ENCODE measurements at regions not wholly inside any gene's neighbourhood (a gene's known extent, or its start where the extent isn't known, plus 50 kb on each side); places are given as distances from the start of the nearest gene placed in this dataset.

- POLR2A ChIA-PET (ENCODE audit: partially characterized antibody) = no interaction called here
- no peak for FAIRE-seq
- WGBS, 2 experiments (ENCODE audit: extremely low coverage in 1 of 2, insufficient coverage in 1 of 2, insufficient read length in 1 of 2, insufficient replicate concordance in 2 of 2, low coverage in 1 of 2, low lambda C conversion rate in 2 of 2, missing lambda C conversion rate in 1 of 2) = 89% methylated on average over 4 of the region's 4 CpGs; no CpG with 5 or more reads in 1 of the 2 experiments
These were observed 540.4 kb upstream of the CDH11 start for GRCh38 chr16:65662256-65662655.

More at GRCh38 chr16:65662256-65662655, 540.4 kb upstream of the CDH11 start:
- no peaks in the 10 kb centered on the region for H3K9me3 ChIP-seq (ENCODE audit: insufficient read depth in 2 of 2, low read depth in 1 of 2, low read length in 1 of 2)
- no peak for DNase-seq (ENCODE audit: low read depth in 1 of 2, low spot score in 2 of 2)
- H2BK15ac ChIP-seq (ENCODE audit: low read length) = no peak overlapping the region
- no peak overlapping the region for H3K4me3 ChIP-seq (ENCODE audit: extremely low read depth in 1 of 4, insufficient read depth in 2 of 4, low read depth in 3 of 4, low read length in 4 of 4)
- no peak overlapping the region for H2BK120ac ChIP-seq (replicated peaks; ENCODE audit: low read depth, low read length)
- H3K27me3 ChIP-seq (replicated peaks in 1 of 4; ENCODE audit: control insufficient read depth in 3 of 4, extremely low read depth in 1 of 4, insufficient read depth in 3 of 4, low read length in 3 of 4) = no peaks in the 10 kb centered on the region
- no peak overlapping the region for H3K4ac ChIP-seq (replicated peaks; ENCODE audit: insufficient read length, low read depth, low read length)
- H3K14ac ChIP-seq (ENCODE audit: insufficient read length) = no peak overlapping the region
- H3K4me2 ChIP-seq (ENCODE audit: insufficient read depth in 1 of 2, low read depth in 2 of 2, low read length in 2 of 2) = no peak overlapping the region
- no peak overlapping the region for H2AK5ac ChIP-seq (ENCODE audit: low read depth, low read length)
- H3K23me2 ChIP-seq (ENCODE audit: low read depth, low read length) = no peaks in the 10 kb centered on the region
- no peak overlapping the region for H4K8ac ChIP-seq (ENCODE audit: extremely low read depth, insufficient read depth, low read length)
- CTCF ChIA-PET (ENCODE audit: partially characterized antibody) = no interaction called here
- no peak overlapping the region for H3K27ac ChIP-seq (ENCODE audit: low read depth, low read length)
- no peak overlapping the region for H3K56ac ChIP-seq (replicated peaks; ENCODE audit: insufficient read length, low read depth, low read length)
- H3K36me3 ChIP-seq (ENCODE audit: control insufficient read depth in 2 of 4, insufficient read depth in 4 of 4, low read length in 3 of 4) = no peaks in the 10 kb centered on the region
- H2AFZ ChIP-seq (ENCODE audit: low read length) = no peak overlapping the region
- H2BK20ac ChIP-seq (ENCODE audit: low read length) = no peak overlapping the region
- H3K9ac ChIP-seq (replicated peaks in 1 of 4; ENCODE audit: extremely low read depth in 1 of 4, low read depth in 3 of 4, low read length in 3 of 4) = no peak overlapping the region
- no peak overlapping the region for H4K5ac ChIP-seq (ENCODE audit: insufficient read length, low read depth, low read length)
- H3K79me1 ChIP-seq (ENCODE audit: low read depth, low read length) = no peaks in the 10 kb centered on the region
- no peak overlapping the region for H2BK5ac ChIP-seq (ENCODE audit: low read depth, low read length)
- H3K4me1 ChIP-seq (replicated peaks in 1 of 4; ENCODE audit: control insufficient read depth in 3 of 4, insufficient read depth in 4 of 4, low read length in 3 of 4) = peaks cover 0 to 5% (median 2%) of the 10 kb centered on the region in 4 experiments; a peak in 3 of 7 replicates
- TF ChIP-seq GTF2F1 (IDR thresholded peaks at IDR 0.05; ENCODE audit: borderline replicate concordance, low read depth, low read length) (no peak), YY1 (IDR thresholded peaks at IDR 0.05; ENCODE audit: low read depth, low read length) (no peak), TBP (IDR thresholded peaks at IDR 0.05; ENCODE audit: low read depth, low read length) (no peak), CHD2 (IDR thresholded peaks at IDR 0.05; ENCODE audit: low read length) (no peak), ZNF274 (IDR thresholded peaks at IDR 0.05; ENCODE audit: borderline replicate concordance, extremely low read depth, low read length) (no peak), RBBP5 (IDR thresholded peaks at IDR 0.05; ENCODE audit: borderline replicate concordance, low read depth, low read length) (no peak), TEAD4 (IDR thresholded peaks at IDR 0.05; ENCODE audit: low read depth, low read length) (no peak)
- H3K23ac ChIP-seq (ENCODE audit: insufficient read length) = no peak overlapping the region
- no peak overlapping the region for H4K91ac ChIP-seq (replicated peaks; ENCODE audit: insufficient read length, low read length)
- H4K20me1 ChIP-seq (replicated peaks in 1 of 2; ENCODE audit: control insufficient read depth in 1 of 2, insufficient read depth in 2 of 2, low read length in 2 of 2) = no peaks in the 10 kb centered on the region
- H2BK12ac ChIP-seq (ENCODE audit: low read depth, low read length) = no peak overlapping the region
- H3K79me2 ChIP-seq (ENCODE audit: control insufficient read depth in 1 of 2, insufficient read depth in 2 of 2, low read length in 2 of 2) = no peaks in the 10 kb centered on the region
- no peak overlapping the region for H3K18ac ChIP-seq (ENCODE audit: extremely low read depth, low read length)

All from H1 (cell line).